Hepatic stellate cell (primary cell): ENCODE measurements at regions not wholly inside any gene's neighbourhood (a gene's known extent, or its start where the extent isn't known, plus 50 kb on each side); places are given as distances from the start of the nearest gene placed in this dataset.
"Not testable (repeated sequence)": the region's sequence is repeated elsewhere in the genome, so short reads cannot be mapped to it uniquely, and the experiment has no call there.

Experiments
- DNase-seq: peaks from one replicate; pipeline ENCODE4 v3.0.0; 2011; ENCODE audit warnings: low spot score

GRCh38 chr2:175684466-175684865 lies 317.6 kb downstream of the LNPK start:
- no peak for DNase-seq

GRCh38 chr2:175679728-175680127 lies 322.3 kb downstream of the LNPK start:
- no peak for DNase-seq

- DNase-seq: no peak
Observed at GRCh38 chr2:175679231-175679630, 322.8 kb downstream of the LNPK start.

- DNase-seq: no peak
Observed at GRCh38 chr2:175677880-175678279, 324.2 kb downstream of the LNPK start.

- DNase-seq: no peak
Observed at GRCh38 chr2:175676813-175677212, 325.3 kb downstream of the LNPK start.

DNA sequence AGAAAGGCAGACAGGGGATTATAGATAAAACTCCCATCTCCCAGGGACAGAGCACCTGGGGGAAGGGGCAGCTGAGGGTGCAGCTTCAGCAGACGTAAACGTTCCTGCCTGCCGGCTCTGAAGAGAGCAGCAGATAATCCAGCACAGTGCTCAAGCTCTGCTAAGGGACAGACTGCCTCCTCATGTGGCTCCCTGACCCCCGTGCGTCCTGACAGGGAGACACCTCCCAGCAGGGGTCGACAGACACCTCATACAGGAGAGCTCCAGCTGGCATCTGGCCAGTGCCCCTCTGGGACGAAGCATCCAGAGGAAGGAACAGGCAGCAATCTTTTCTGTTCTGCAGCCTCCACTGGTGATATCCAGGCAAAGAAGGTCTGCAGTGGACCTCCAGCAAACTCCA lies 333.3 kb downstream of the LNPK start:
- DNase-seq: not testable (repeated sequence)

GRCh38 chr2:175662335-175662734 lies 339.7 kb downstream of the LNPK start:
- no peak for DNase-seq

DNA sequence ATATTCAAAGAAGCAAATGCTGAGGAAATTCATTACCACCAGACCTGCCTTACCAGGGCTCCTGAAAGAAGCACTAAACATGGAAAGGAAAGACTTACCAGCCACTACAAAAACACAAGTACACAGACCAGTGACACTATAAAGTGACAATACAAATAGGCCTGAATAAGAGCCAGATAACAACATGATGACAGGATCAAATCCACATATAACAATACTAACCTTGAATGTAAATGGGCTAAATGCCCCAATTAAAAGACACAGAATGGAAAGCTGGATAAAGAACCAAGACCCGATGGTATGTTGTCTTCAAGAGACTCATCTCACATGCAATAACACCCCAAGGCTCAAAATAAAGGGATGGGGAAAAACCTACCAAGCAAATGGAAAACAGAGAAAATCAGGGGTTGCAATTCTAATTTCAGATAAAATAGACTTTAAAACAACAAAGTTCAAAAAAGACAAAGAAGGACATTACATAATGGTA lies 353.4 kb downstream of the LNPK start:
- no peak for DNase-seq

GRCh38 chr2:175647058-175647457 lies 355.0 kb downstream of the LNPK start:
- DNase-seq: no peak

DNA sequence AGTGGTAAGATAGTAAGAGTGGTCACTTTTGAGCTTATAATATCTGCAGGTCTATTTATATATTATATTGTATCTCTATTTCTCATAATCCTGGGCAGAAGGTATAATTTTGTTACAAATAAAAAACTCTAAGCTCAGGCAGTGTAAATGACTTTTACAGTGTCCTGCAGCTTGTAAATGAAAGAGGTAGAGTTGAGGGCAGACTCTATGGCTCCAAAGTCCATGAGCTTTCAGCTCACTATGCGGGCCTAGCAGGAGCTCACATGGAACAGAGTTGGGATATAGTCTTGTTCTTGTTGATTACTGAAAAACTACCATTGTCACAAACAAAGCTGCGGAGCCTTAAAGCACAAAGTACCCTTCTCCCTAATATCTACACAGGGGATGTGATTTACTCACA lies 361.4 kb downstream of the LNPK start:
- no peak for DNase-seq

- no peak for DNase-seq
Observed at GRCh38 chr2:175633227-175633626, 368.8 kb downstream of the LNPK start.

- DNase-seq: no peak
Observed at GRCh38 chr2:175631245-175631623, 370.8 kb downstream of the LNPK start.

- no peak for DNase-seq
Observed at GRCh38 chr2:175630280-175631244, 371.5 kb downstream of the LNPK start.

DNA sequence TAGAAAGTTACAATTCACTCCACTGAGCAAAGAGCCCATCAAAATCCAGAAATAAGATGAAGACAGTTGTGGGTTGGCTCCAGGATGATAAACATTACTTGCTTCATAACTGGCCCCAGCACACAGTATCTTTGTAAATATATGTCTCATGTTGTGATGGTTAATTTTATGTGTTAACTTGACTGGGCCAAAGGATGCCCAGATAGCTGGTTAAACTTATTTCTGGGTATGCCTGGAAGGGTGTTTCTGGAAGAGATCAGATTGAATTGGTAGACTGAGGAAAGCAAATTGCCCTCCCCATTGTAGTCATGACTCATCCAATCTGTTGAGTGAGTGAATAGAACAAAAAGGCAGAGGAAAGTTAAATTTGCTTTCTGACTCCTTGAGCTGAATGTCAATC lies 373.8 kb downstream of the LNPK start:
- DNase-seq: no peak

GRCh38 chr2:175627405-175627804 lies 374.7 kb downstream of the LNPK start:
- no peak for DNase-seq

- DNase-seq: no peak
Observed at GRCh38 chr2:175626796-175627195, 375.3 kb downstream of the LNPK start.

GRCh38 chr2:175624785-175625184 lies 377.3 kb downstream of the LNPK start:
- DNase-seq: no peak

GRCh38 chr2:175624211-175624761 lies 377.8 kb downstream of the LNPK start:
- DNase-seq: no peak

- no peak for DNase-seq
Observed at GRCh38 chr2:175621821-175622220, 380.2 kb downstream of the LNPK start.

DNA sequence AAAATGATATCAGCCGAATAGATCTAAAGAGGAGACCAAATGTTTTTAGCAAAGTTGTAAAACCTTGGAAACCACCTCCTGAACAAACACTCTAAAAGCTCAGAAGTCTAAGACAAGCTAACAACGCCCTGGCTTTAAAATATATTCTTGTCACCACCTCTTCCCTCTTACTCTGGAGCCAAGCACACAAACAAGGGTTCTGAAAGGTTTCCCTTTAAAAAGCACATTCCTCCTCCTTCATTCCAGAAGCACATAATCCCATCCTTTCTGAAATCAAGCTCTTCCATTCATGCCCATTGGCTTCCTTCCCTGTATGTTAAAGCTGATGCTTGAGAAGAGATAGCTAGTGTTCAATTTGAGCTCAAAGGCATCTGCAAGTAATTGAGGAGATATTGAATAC lies 382.0 kb downstream of the LNPK start:
- no peak for DNase-seq

DNA sequence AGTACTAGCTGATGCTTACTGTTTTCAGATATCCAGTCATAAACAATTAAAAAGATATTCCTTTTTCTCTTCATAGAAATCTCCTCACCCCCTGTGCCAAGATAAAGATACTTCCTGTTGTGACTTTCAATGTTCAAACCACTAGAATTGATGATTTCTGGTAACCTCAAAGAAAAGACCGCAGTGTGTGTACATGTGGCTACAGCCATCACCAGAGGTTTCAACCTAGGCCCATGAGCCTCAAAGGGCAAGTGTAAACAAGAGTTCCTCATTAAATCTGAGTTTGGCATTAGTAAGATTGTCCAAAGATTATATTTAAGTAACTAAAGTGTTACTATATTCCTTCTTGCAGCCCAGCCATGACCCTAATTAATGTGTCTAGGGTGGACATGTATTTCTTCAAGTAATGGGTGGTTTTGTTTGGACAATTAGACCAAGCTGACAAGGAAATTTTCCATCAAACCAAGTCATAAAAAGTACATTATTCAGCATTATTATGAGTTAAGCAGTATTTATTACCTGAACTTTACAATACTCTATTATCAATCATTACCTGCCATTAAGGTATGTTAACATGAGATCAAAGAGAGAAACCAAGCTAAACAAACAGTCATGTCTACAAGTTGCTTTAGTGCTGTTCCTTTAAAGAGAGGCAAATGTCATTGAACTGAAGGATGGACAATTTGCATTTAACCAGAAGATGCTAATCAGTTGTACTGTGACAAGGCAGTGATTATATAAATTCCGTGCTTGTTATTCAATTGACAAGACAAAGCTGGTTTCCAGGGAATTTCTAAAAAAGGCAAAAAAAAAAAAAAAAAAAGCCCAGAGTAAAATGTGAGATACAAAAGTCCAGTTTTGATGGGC lies 382.7 kb downstream of the LNPK start:
- no peak for DNase-seq

DNA sequence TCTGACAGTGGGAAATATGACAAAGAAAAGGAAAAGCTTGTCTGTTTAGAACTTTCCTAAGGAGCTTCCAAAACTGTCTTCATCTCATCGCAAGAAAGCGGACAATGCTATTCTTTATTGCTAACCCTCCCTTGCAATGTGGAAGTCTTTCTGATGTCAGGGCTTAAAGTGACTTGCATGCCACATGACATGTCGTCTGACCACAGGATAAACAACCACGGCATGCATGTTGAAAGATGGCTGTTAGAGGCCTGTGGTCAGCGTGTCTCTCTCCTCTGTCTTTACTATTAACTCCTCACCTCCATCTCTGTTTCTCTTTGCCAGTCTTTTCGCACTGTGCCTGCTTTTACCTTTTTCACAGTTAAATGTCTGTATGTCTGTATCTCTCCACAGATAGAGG lies 389.8 kb downstream of the LNPK start:
- DNase-seq: no peak
